Duodenal mucosa (tissue), 2 donors: ENCODE measurements at regions not wholly inside any gene's neighbourhood (a gene's known extent, or its start where the extent isn't known, plus 50 kb on each side); places are given as distances from the start of the nearest gene placed in this dataset.
"Not testable (repeated sequence)": the region's sequence is repeated elsewhere in the genome, so short reads cannot be mapped to it uniquely, and the experiment has no call there.

Source experiments
- H3K27ac ChIP-seq: one replicate; pipeline ENCODE4 v1.7.0; 2013; ENCODE audit warnings: low read depth, low read length
- H3K27me3 ChIP-seq, 2 donors: one replicate each; pipeline ENCODE4 v1.7.0; 2013; ENCODE audit warnings: low read length in 2 of 2, control low read depth in 1 of 2; ENCODE audit not compliant: insufficient read depth in 2 of 2, control insufficient read depth in 1 of 2
- H3K36me3 ChIP-seq, 2 donors: one replicate each; pipeline ENCODE4 v1.7.0; 2013; ENCODE audit warnings: low read length in 2 of 2, control low read depth in 1 of 2; ENCODE audit not compliant: insufficient read depth in 2 of 2, control insufficient read depth in 1 of 2
- H3K4me1 ChIP-seq, 2 donors: one replicate each; pipeline ENCODE4 v1.7.0; 2013; ENCODE audit warnings: low read length in 2 of 2, control low read depth in 1 of 2; ENCODE audit not compliant: insufficient read depth in 2 of 2, control insufficient read depth in 1 of 2
- H3K4me3 ChIP-seq, 2 donors: one replicate each; pipeline ENCODE4 v1.7.0; 2013; ENCODE audit warnings: low read length in 2 of 2, low read depth in 1 of 2
- H3K9ac ChIP-seq, 2 donors: one replicate each; pipeline ENCODE4 v1.7.0; 2013; ENCODE audit warnings: low read length in 2 of 2, low read depth in 1 of 2
- H3K9me3 ChIP-seq, 2 donors: one replicate each; pipeline ENCODE4 v1.7.0; 2013; ENCODE audit warnings: low read length in 2 of 2, control low read depth in 1 of 2; ENCODE audit not compliant: control insufficient read depth in 1 of 2

- not testable (repeated sequence) for H3K27ac ChIP-seq, H3K36me3 ChIP-seq, H3K27me3 ChIP-seq, H3K4me3 ChIP-seq, H3K4me1 ChIP-seq, H3K9me3 ChIP-seq, H3K9ac ChIP-seq
Observed at GRCh38 chr13:53305419-53305818, 276.8 kb downstream of the OLFM4 start.

DNA sequence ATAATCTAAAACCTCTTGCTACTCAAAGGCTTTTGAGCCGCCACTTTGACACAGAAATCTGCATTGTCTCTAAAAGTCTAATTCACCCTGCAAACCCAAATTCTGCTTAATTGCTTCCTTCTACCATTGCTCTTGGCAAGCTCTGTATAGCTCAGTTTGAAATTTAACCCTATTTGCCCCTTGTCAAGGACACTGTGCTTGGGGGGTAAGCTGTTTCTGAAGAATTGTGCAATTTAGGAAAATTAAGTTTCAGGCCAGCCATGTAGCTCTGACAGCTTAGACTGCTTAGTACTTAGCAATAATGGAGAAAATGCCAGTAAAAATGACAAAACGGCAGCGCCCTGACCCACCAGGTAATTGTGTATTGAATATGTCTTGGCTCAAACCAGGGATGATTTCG lies 282.2 kb downstream of the OLFM4 start:
- no peak overlapping the region for H3K27ac ChIP-seq
- no peak overlapping the region for H3K4me3 ChIP-seq
- H3K36me3 ChIP-seq, result no peaks in the 10 kb centered on the region
- no peaks in the 10 kb centered on the region for H3K9me3 ChIP-seq
- H3K9ac ChIP-seq, result no peak overlapping the region
- H3K4me1 ChIP-seq, result no peaks in the 10 kb centered on the region
- no peaks in the 10 kb centered on the region for H3K27me3 ChIP-seq

- Histone ChIP-seq H3K27me3 (no peaks in the 10 kb centered on the region), H3K9ac (no peak overlapping the region), H3K4me3 (no peak overlapping the region), H3K27ac (no peak overlapping the region), H3K36me3 (no peaks in the 10 kb centered on the region), H3K4me1 (no peaks in the 10 kb centered on the region), H3K9me3 (no peaks in the 10 kb centered on the region)
Observed at GRCh38 chr13:53311561-53311960, 282.9 kb downstream of the OLFM4 start.

DNA sequence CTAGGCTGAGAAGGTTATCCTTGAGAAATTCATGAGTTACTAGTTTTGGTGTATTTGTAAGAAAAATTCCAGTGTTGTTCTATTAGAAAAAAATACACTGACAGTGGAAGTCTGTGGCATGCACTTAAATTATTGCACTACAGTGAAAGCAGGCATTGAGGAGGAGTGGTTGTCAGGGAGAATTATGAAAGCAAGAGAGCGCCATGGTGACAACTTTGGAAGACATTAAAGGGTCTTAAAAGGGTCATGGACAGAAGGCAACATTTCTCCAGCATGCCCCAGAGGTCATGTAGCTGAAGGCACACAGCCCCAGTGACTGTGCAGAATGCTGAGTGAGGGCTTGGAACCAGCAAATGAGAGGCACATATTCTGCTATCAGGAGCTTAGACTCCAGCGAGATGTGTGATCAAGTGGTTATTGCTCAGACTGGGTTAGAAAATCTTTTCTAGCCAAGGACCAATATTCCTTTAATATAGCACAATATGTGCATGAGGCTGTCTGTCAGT lies 292.7 kb downstream of the OLFM4 start:
- Histone ChIP-seq H3K27ac (no peak overlapping the region), H3K4me1 (no peaks in the 10 kb centered on the region), H3K9ac (no peak overlapping the region), H3K9me3 (no peaks in the 10 kb centered on the region), H3K36me3 (no peaks in the 10 kb centered on the region), H3K4me3 (no peak overlapping the region), H3K27me3 (no peaks in the 10 kb centered on the region)

DNA sequence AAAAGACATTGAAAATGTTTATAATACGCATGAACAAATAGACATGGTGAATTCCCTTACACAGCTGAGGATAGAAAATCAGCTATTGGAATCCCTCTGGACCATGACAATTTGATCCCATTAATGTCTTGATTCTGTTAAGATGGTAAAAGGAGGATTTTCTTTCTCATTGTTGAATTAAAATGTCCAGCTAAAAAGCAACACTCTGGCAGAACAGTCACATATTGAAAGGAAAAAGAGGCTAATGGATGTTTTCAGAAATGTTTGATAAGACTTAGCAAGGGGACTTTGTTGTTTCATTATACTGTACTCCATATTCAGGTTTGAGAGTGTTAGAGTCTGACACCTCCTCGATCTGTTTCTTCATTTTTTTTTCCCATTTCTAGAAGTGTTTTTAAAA lies 296.0 kb downstream of the OLFM4 start:
- no peak overlapping the region for H3K4me3 ChIP-seq
- no peaks in the 10 kb centered on the region for H3K4me1 ChIP-seq

DNA sequence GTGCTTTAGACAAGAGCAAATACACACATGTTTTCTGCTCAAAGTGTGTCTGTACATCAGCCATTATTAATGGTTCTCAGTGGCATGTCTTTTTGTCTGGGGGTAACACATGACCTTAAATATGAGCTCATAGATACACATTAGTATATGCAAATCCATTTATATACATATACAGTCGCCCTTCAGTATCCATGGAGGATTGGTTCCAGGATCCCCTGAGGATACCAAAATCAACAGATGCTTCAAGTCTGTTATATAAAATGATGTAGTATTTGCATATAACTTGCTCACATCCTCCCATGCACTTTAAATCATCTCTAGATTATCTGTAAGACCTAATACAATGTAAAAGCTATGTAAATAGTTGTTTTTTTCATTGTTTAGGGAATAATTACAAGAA lies 298.1 kb downstream of the OLFM4 start:
- Histone ChIP-seq H3K4me3 (no peak overlapping the region), H3K9ac (no peak overlapping the region), H3K9me3 (no peaks in the 10 kb centered on the region), H3K36me3 (no peaks in the 10 kb centered on the region), H3K27me3 (no peaks in the 10 kb centered on the region), H3K4me1 (no peaks in the 10 kb centered on the region), H3K27ac (no peak overlapping the region)

More for the DNA sequence above, 296.0 kb downstream of the OLFM4 start:
- H3K36me3 ChIP-seq, result no peaks in the 10 kb centered on the region
- no peaks in the 10 kb centered on the region for H3K27me3 ChIP-seq
- H3K9me3 ChIP-seq, result no peaks in the 10 kb centered on the region
- H3K27ac ChIP-seq, result no peak overlapping the region
- H3K9ac ChIP-seq, result no peak overlapping the region

GRCh38 chr13:53327680-53328315 lies 299.2 kb downstream of the OLFM4 start:
- Histone ChIP-seq H3K9ac (no peak overlapping the region), H3K9me3 (no peaks in the 10 kb centered on the region), H3K27me3 (no peaks in the 10 kb centered on the region), H3K4me1 (no peaks in the 10 kb centered on the region), H3K27ac (no peak overlapping the region), H3K36me3 (no peaks in the 10 kb centered on the region), H3K4me3 (no peak overlapping the region)

DNA sequence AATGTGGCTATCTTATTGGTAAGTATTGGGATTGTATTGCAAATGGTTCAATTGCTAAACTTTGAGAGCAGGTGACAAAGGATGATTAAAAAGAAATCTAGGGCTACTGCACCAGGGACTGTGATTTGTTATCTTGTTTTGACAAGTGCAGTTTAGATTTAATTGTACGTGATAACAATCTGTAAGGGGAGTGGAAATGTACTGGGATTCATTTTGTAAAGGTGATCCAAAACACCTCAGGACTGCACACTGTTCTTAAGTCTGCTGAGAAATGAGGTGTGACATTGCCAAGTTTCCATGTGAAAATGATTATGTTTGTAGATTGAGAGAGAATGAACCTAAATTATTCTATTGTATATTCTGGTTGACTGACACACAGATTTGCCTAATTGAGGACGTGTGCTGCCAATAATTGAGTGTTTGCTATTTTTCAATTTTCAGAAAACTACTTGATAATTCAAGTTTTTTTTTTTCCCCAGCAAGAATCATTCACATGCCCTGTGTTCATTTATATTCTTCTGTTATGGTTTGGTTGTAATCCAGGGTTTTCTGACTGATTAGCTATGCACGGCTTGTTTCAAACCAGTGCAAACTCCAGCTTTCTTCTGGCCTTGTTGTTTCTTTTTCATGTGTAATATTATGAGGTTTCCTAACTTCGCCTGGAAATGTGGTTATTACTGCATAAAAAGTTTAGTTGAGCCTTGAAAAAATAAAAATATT lies 308.0 kb downstream of the OLFM4 start:
- Histone ChIP-seq H3K27me3 (no peaks in the 10 kb centered on the region), H3K27ac (no peak overlapping the region), H3K4me3 (no peak overlapping the region), H3K9me3 (no peaks in the 10 kb centered on the region), H3K4me1 (no peaks in the 10 kb centered on the region), H3K9ac (no peak overlapping the region), H3K36me3 (no peaks in the 10 kb centered on the region)

DNA sequence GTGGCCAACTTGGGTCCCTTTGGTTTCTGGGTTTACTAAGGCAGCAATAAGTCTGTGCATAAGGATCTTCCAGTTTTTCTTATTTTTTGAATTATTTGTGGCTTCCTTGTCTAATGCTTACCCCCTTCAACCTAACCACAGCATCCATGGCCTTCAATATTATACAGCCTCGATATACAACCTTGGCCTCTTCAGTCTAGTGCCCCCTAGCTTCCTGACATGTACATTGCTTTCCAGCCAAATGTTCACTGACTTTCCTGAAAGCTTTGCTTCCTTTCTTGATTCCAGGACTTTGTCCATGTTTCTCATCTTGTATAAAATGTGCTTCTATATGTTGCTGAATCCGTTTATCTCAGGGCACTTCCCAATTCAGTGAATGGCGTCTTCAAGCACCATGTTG lies 310.1 kb downstream of the OLFM4 start:
- Histone ChIP-seq H3K9ac (no peak overlapping the region), H3K27me3 (no peaks in the 10 kb centered on the region), H3K4me1 (no peaks in the 10 kb centered on the region), H3K27ac (no peak overlapping the region), H3K9me3 (no peaks in the 10 kb centered on the region), H3K4me3 (no peak overlapping the region), H3K36me3 (no peaks in the 10 kb centered on the region)

GRCh38 chr13:53340505-53341143 lies 312.0 kb downstream of the OLFM4 start:
- no peaks in the 10 kb centered on the region for H3K27me3 ChIP-seq
- no peaks in the 10 kb centered on the region for H3K9me3 ChIP-seq
- no peak overlapping the region for H3K27ac ChIP-seq
- H3K4me1 ChIP-seq, result no peaks in the 10 kb centered on the region
- no peak overlapping the region for H3K4me3 ChIP-seq
- H3K9ac ChIP-seq, result no peak overlapping the region
- H3K36me3 ChIP-seq, result no peaks in the 10 kb centered on the region
